H1 (cell line): ENCODE measurements at regions not wholly inside any gene's neighbourhood (a gene's known extent, or its start where the extent isn't known, plus 50 kb on each side); places are given as distances from the start of the nearest gene placed in this dataset.

ENCODE experiments used
- CTCF ChIA-PET: fragments of 300-600 bp; sonication (Branson Sonifier 250); formaldehyde crosslinking; loops from one replicate; lab custom pipeline; 2021; ENCODE audit not compliant: partially characterized antibody; lab: Charles Lee
- POLR2A ChIA-PET: fragments of 300-600 bp; sonication (Branson Sonifier 250); formaldehyde crosslinking; loops from one replicate; lab custom pipeline; 2021; ENCODE audit warnings: inconsistent platforms; ENCODE audit not compliant: partially characterized antibody; lab: Charles Lee
- DNase-seq, 2 experiments: peaks; one replicate each; pipeline versions ENCODE4 v3.0.0 to v3.0.0-alpha.2; 2010 to 2022; ENCODE audit warnings: low spot score in 2 of 2, low read depth in 1 of 2, mixed read lengths in 1 of 2
- FAIRE-seq: peaks from 2 replicates; lab custom pipeline; 2011; peaks lifted over from hg19 to GRCh38; lab: Jason Lieb, UNC
- H2AFZ ChIP-seq: 2 replicates; pipeline ENCODE4 v1.8.1; 2012; ENCODE audit warnings: low read length, inconsistent platforms
- H2AK5ac ChIP-seq: 2 replicates; pipeline ENCODE4 v1.6.1; 2013; ENCODE audit warnings: low read depth, low read length
- H2BK120ac ChIP-seq: replicated peaks from 2 replicates; pipeline ENCODE3; 2013; ENCODE audit warnings: low read depth, low read length, inconsistent platforms
- H2BK12ac ChIP-seq: 2 replicates; pipeline ENCODE4 v1.6.1; 2013; ENCODE audit warnings: low read depth, low read length
- H2BK15ac ChIP-seq: 2 replicates; pipeline ENCODE4 v1.6.1; 2013; ENCODE audit warnings: low read length
- H2BK20ac ChIP-seq: 2 replicates; pipeline ENCODE4 v1.6.1; 2013; ENCODE audit warnings: low read length
- H2BK5ac ChIP-seq: 2 replicates; pipeline ENCODE4 v1.6.1; 2013; ENCODE audit warnings: low read depth, low read length
- H3K14ac ChIP-seq: 2 replicates; pipeline ENCODE4 v1.6.1; 2013; ENCODE audit warnings: inconsistent platforms; ENCODE audit not compliant: insufficient read length
- H3K18ac ChIP-seq: 2 replicates; pipeline ENCODE4 v1.6.1; 2013; ENCODE audit warnings: low read length; ENCODE audit errors: extremely low read depth
- H3K23ac ChIP-seq: 2 replicates; pipeline ENCODE4 v1.6.1; 2013; ENCODE audit warnings: inconsistent platforms; ENCODE audit not compliant: insufficient read length
- H3K23me2 ChIP-seq: 2 replicates; pipeline ENCODE4 v1.6.1; 2013; ENCODE audit warnings: low read depth, low read length
- H3K27ac ChIP-seq: 2 replicates; pipeline ENCODE4 v1.6.1; 2011; ENCODE audit warnings: low read depth, low read length, inconsistent platforms
- H3K27me3 ChIP-seq, 4 experiments: replicated peaks in 1 of 4; 1 replicate in 1 of 4; 2 replicates in 3 of 4; pipeline versions ENCODE4 v1.6.1 to v1.8.1; 2011 to 2013; ENCODE audit warnings: low read length in 3 of 4, mild to moderate bottlenecking in 3 of 4, inconsistent platforms in 2 of 4, mixed read lengths in 2 of 4, moderate library complexity in 1 of 4; ENCODE audit not compliant: control insufficient read depth in 3 of 4, insufficient read depth in 3 of 4; ENCODE audit errors: extremely low read depth in 1 of 4
- H3K36me3 ChIP-seq, 4 experiments: 2 replicates each; pipeline versions ENCODE4 v1.6.1 to v1.8.1; 2011 to 2013; ENCODE audit warnings: mild to moderate bottlenecking in 4 of 4, low read length in 3 of 4, moderate library complexity in 2 of 4, control low read depth in 1 of 4, inconsistent platforms in 1 of 4; ENCODE audit not compliant: insufficient read depth in 4 of 4, control insufficient read depth in 2 of 4
- H3K4ac ChIP-seq: replicated peaks from 2 replicates; pipeline ENCODE3; 2013; ENCODE audit warnings: low read length, low read depth, mixed read lengths, inconsistent platforms; ENCODE audit not compliant: insufficient read length
- H3K4me1 ChIP-seq, 4 experiments: replicated peaks in 1 of 4; 1 replicate in 1 of 4; 2 replicates in 3 of 4; pipeline versions ENCODE4 v1.6.1 to v1.8.1; 2011 to 2013; ENCODE audit warnings: low read length in 3 of 4, inconsistent platforms in 2 of 4, mixed read lengths in 1 of 4; ENCODE audit not compliant: insufficient read depth in 4 of 4, control insufficient read depth in 3 of 4
- H3K4me2 ChIP-seq, 2 experiments: 2 replicates each; pipeline versions ENCODE4 v1.6.1 to v1.8.1; 2011 to 2013; ENCODE audit warnings: low read depth in 2 of 2, low read length in 2 of 2, control low read depth in 1 of 2, inconsistent platforms in 1 of 2, mild to moderate bottlenecking in 1 of 2; ENCODE audit not compliant: insufficient read depth in 1 of 2
- H3K4me3 ChIP-seq, 4 experiments: fragments of 200-600, 300-600 bp in 1 of 4; sonication (generic), shearing (Covaris generic), sonication (Bioruptor Twin) in 1 of 4; 2 replicates each; pipeline versions ENCODE4 v1.5.1 to v1.8.1; 2011 to 2016; ENCODE audit warnings: low read length in 4 of 4, low read depth in 3 of 4, control low read depth in 2 of 4, inconsistent platforms in 2 of 4, mild to moderate bottlenecking in 2 of 4, mixed read lengths in 1 of 4, moderate library complexity in 1 of 4; ENCODE audit not compliant: insufficient read depth in 2 of 4; ENCODE audit errors: extremely low read depth in 1 of 4
- H3K56ac ChIP-seq: replicated peaks from 2 replicates; pipeline ENCODE3; 2013; ENCODE audit warnings: low read depth, mild to moderate bottlenecking, mixed read lengths, low read length, inconsistent platforms; ENCODE audit not compliant: insufficient read length
- H3K79me1 ChIP-seq: 2 replicates; pipeline ENCODE4 v1.6.1; 2013; ENCODE audit warnings: low read depth, low read length, control low read depth
- H3K79me2 ChIP-seq, 2 experiments: 2 replicates each; pipeline versions ENCODE4 v1.6.1 to v1.8.1; 2012 to 2013; ENCODE audit warnings: low read length in 2 of 2, mild to moderate bottlenecking in 2 of 2, inconsistent platforms in 1 of 2; ENCODE audit not compliant: insufficient read depth in 2 of 2, control insufficient read depth in 1 of 2
- H3K9ac ChIP-seq, 4 experiments: replicated peaks in 1 of 4; 1 replicate in 1 of 4; 2 replicates in 3 of 4; pipeline versions ENCODE4 v1.6.1 to v1.8.1; 2011 to 2013; ENCODE audit warnings: low read depth in 3 of 4, low read length in 3 of 4, control low read depth in 2 of 4, mild to moderate bottlenecking in 2 of 4, moderate library complexity in 2 of 4, inconsistent platforms in 1 of 4; ENCODE audit errors: extremely low read depth in 1 of 4
- H3K9me3 ChIP-seq, 2 experiments: 2 replicates each; pipeline versions ENCODE4 v1.6.1 to v1.8.1; 2012 to 2013; ENCODE audit warnings: mild to moderate bottlenecking in 2 of 2, moderate library complexity in 2 of 2, control low read depth in 1 of 2, inconsistent platforms in 1 of 2, low read depth in 1 of 2, low read length in 1 of 2, mixed read lengths in 1 of 2; ENCODE audit not compliant: insufficient read depth in 2 of 2
- H4K20me1 ChIP-seq, 2 experiments: replicated peaks in 1 of 2; 2 replicates each; pipeline versions ENCODE3 to v1.8.1; 2011 to 2013; ENCODE audit warnings: inconsistent platforms in 2 of 2, low read length in 2 of 2, mild to moderate bottlenecking in 1 of 2; ENCODE audit not compliant: insufficient read depth in 2 of 2, control insufficient read depth in 1 of 2
- H4K5ac ChIP-seq: 2 replicates; pipeline ENCODE4 v1.6.1; 2013; ENCODE audit warnings: low read length, low read depth, mixed read lengths, inconsistent platforms; ENCODE audit not compliant: insufficient read length
- H4K8ac ChIP-seq: 2 replicates; pipeline ENCODE4 v1.8.0; 2013; ENCODE audit warnings: mild to moderate bottlenecking, moderate library complexity, low read length, inconsistent platforms; ENCODE audit not compliant: insufficient read depth; ENCODE audit errors: extremely low read depth
- H4K91ac ChIP-seq: replicated peaks from 2 replicates; pipeline ENCODE3; 2013; ENCODE audit warnings: low read length, mixed read lengths, inconsistent platforms; ENCODE audit not compliant: insufficient read length
- ATF3 ChIP-seq: IDR thresholded peaks from 2 replicates; pipeline ENCODE4 v1.6.1; 2011; ENCODE audit warnings: low read depth, mild to moderate bottlenecking, low read length; ENCODE audit not compliant: insufficient read depth
- CBX5 ChIP-seq: fragments of 300-800, 300-1000 bp; sonication (generic); IDR thresholded peaks from 2 replicates; pipeline ENCODE4 v1.7.1; 2016; ENCODE audit warnings: antibody characterized with exemption, low read length, low read depth
- CBX8 ChIP-seq: fragments of 300-800, 300-1000 bp; sonication (generic); IDR thresholded peaks from 2 replicates; pipeline ENCODE4 v1.7.1; 2016; ENCODE audit warnings: low read depth, low read length, borderline replicate concordance
- EP300 ChIP-seq, 2 experiments: IDR thresholded peaks; 1 replicate in 1 of 2; 2 replicates in 1 of 2; pipeline ENCODE4 v1.6.1; 2011 to 2012; ENCODE audit warnings: low read depth in 2 of 2, low read length in 2 of 2, mild to moderate bottlenecking in 2 of 2, borderline replicate concordance in 1 of 2, inconsistent platforms in 1 of 2, moderate library complexity in 1 of 2
- FOSL1 ChIP-seq: IDR thresholded peaks from 2 replicates; pipeline ENCODE4 v1.6.1; 2011; ENCODE audit warnings: mild to moderate bottlenecking, low read depth, low read length, moderate library complexity; ENCODE audit not compliant: insufficient read depth
- GABPA ChIP-seq: IDR thresholded peaks from 2 replicates; pipeline ENCODE4 v1.6.1; 2011; ENCODE audit warnings: mild to moderate bottlenecking, low read length, moderate library complexity, borderline replicate concordance; ENCODE audit not compliant: insufficient read depth
- JUN ChIP-seq: IDR thresholded peaks from 2 replicates; pipeline ENCODE4 v1.6.1; 2011; ENCODE audit warnings: low read depth, mild to moderate bottlenecking, improper control_type of control experiment, low read length
- NANOG ChIP-seq: IDR thresholded peaks from 2 replicates; pipeline ENCODE4 v1.6.1; 2011; ENCODE audit warnings: low read length, low read depth, mild to moderate bottlenecking, inconsistent platforms; ENCODE audit not compliant: insufficient read depth, poor library complexity, severe bottlenecking
- NRF1 ChIP-seq: IDR thresholded peaks from 2 replicates; pipeline ENCODE4 v1.6.1; 2011; ENCODE audit warnings: mild to moderate bottlenecking, low read depth, low read length, improper control_type of control experiment
- POLR2AphosphoS5 ChIP-seq: IDR thresholded peaks from 2 replicates; pipeline ENCODE4 v1.6.1; 2011; ENCODE audit warnings: low read depth, low read length
- RFX5 ChIP-seq: IDR thresholded peaks from 2 replicates; pipeline ENCODE4 v1.6.1; 2011; ENCODE audit warnings: low read depth, low read length, improper control_type of control experiment, borderline replicate concordance
- SIN3A ChIP-seq, 2 experiments: IDR thresholded peaks in 1 of 2; conservative IDR thresholded peaks in 1 of 2; 2 replicates each; pipeline ENCODE4 v1.6.1; 2011 to 2012; ENCODE audit warnings: low read length in 2 of 2, improper control_type of control experiment in 1 of 2, low read depth in 1 of 2, mild to moderate bottlenecking in 1 of 2
- TAF1 ChIP-seq: IDR thresholded peaks from 2 replicates; pipeline ENCODE4 v1.6.1; 2011; ENCODE audit warnings: mild to moderate bottlenecking, low read depth, low read length
- TBP ChIP-seq: IDR thresholded peaks from 2 replicates; pipeline ENCODE4 v1.6.1; 2011; ENCODE audit warnings: low read depth, low read length, improper control_type of control experiment
- WGBS, 2 experiments: shearing (Covaris generic) in 1 of 2; methylation state at CpG; one replicate each; pipeline versions ENCODE4 v1.1.6 to v1.1.7; 2013 to 2015; ENCODE audit warnings: low lambda C conversion rate in 2 of 2, mixed read lengths in 2 of 2, inconsistent platforms in 1 of 2, low coverage in 1 of 2, missing lambda C conversion rate in 1 of 2; ENCODE audit not compliant: insufficient replicate concordance in 2 of 2, insufficient coverage in 1 of 2, insufficient read length in 1 of 2; ENCODE audit errors: extremely low coverage in 1 of 2, missing lambda C conversion rate in 1 of 2; 5-methylcytosine and 5-hydroxymethylcytosine counted together

GRCh38 chrX:39603230-39603629, 494.5 kb downstream of the BCOR start:
- H3K4ac ChIP-seq, result no peak overlapping the region
- no peaks in the 10 kb centered on the region for H3K9me3 ChIP-seq
- CTCF ChIA-PET, result no interaction called here
- no peak for DNase-seq
- H3K27ac ChIP-seq, result no peak overlapping the region
- POLR2A ChIA-PET, result no interaction called here
- no peak overlapping the region for H2BK12ac ChIP-seq
- H3K56ac ChIP-seq, result no peak overlapping the region
- H3K36me3 ChIP-seq, result no peaks in the 10 kb centered on the region
- H4K91ac ChIP-seq, result no peak overlapping the region
- no peak overlapping the region for H4K8ac ChIP-seq
- H2BK20ac ChIP-seq, result no peak overlapping the region
- no peaks in the 10 kb centered on the region for H3K23me2 ChIP-seq
- H3K79me1 ChIP-seq, result no peaks in the 10 kb centered on the region
- no peak overlapping the region for H2BK15ac ChIP-seq
- H2BK120ac ChIP-seq, result no peak overlapping the region
- H2AFZ ChIP-seq, result no peak overlapping the region
- H3K4me1 ChIP-seq, result peaks cover 0 to 5% (median 0%) of the 10 kb centered on the region in 4 experiments; a peak in 2 of 7 replicates
- no peak overlapping the region for H2BK5ac ChIP-seq
- no peak overlapping the region for H3K18ac ChIP-seq
- H2AK5ac ChIP-seq, result no peak overlapping the region
- no peaks in the 10 kb centered on the region for H3K79me2 ChIP-seq
- FAIRE-seq, result no peak
- H3K4me2 ChIP-seq, result no peak overlapping the region
- H3K9ac ChIP-seq, result no peak overlapping the region
- H3K27me3 ChIP-seq, result no peaks in the 10 kb centered on the region
- no peak overlapping the region for H3K14ac ChIP-seq
- no peak overlapping the region for H3K23ac ChIP-seq
- WGBS, 2 experiments, result 80% methylated on average over 4 of the region's 4 CpGs; no CpG with 5 or more reads in 1 of the 2 experiments
- no peak overlapping the region for H3K4me3 ChIP-seq
- no peak overlapping the region for H4K5ac ChIP-seq
- H4K20me1 ChIP-seq, result no peaks in the 10 kb centered on the region
- TF ChIP-seq JUN (no peak), TAF1 (no peak), CBX8 (no peak), RFX5 (no peak), EP300 (IDR thresholded peaks at IDR 0.05; ENCODE audit: borderline replicate concordance in 1 of 2, low read depth in 2 of 2, low read length in 2 of 2) (no peak), CBX5 (no peak), NRF1 (no peak), POLR2AphosphoS5 (no peak), GABPA (no peak), TBP (no peak), FOSL1 (no peak), ATF3 (no peak), SIN3A (conservative IDR thresholded peaks at IDR 0.05 in 1 of 2, IDR thresholded peaks at IDR 0.05 in 1 of 2; ENCODE audit: low read depth in 1 of 2, low read length in 2 of 2) (no peak), NANOG (no peak)
